ENCODE measurements at regions not wholly inside any gene's neighbourhood (a gene's known extent, or its start where the extent isn't known, plus 50 kb on each side); places are given as distances from the start of the nearest gene placed in this dataset.
"Not testable (repeated sequence)": the region's sequence is repeated elsewhere in the genome, so short reads cannot be mapped to it uniquely, and the experiment has no call there.

- in situ Hi-C loops (cut with HindIII; ENCODE audit: low sequenced_read_pairs): no loop called here
Measured at GRCh38 chr1:68815632-68816031, 318.8 kb upstream of the DEPDC1 start.

GRCh38 chr1:68817505-68818210, 320.8 kb upstream of the DEPDC1 start:
- DNase-seq (ENCODE audit: low spot score); in situ Hi-C loops (cut with HindIII; ENCODE audit: low sequenced_read_pairs): not testable (repeated sequence)

More at GRCh38 chr1:68815632-68816031, 318.8 kb upstream of the DEPDC1 start:
- DNase-seq (ENCODE audit: low spot score): no peak

- in situ Hi-C loops (cut with HindIII; ENCODE audit: low sequenced_read_pairs): no loop called here
- DNase-seq (ENCODE audit: low spot score): no peak
Measured at GRCh38 chr1:68819190-68819829, 322.4 kb upstream of the DEPDC1 start.

- DNase-seq (ENCODE audit: low spot score): no peak
- in situ Hi-C loops (cut with HindIII; ENCODE audit: low sequenced_read_pairs): no loop called here
Measured at GRCh38 chr1:68820151-68820550, 323.3 kb upstream of the DEPDC1 start.

- in situ Hi-C loops (cut with HindIII; ENCODE audit: low sequenced_read_pairs): no loop called here
- no peak for DNase-seq (ENCODE audit: low spot score)
Measured at GRCh38 chr1:68826836-68827235, 330.0 kb upstream of the DEPDC1 start.

GRCh38 chr1:68827261-68827660, 330.4 kb upstream of the DEPDC1 start:
- DNase-seq (ENCODE audit: low spot score): no peak
- in situ Hi-C loops (cut with HindIII; ENCODE audit: low sequenced_read_pairs): no loop called here

- DNase-seq (ENCODE audit: low spot score): no peak
- in situ Hi-C loops (cut with HindIII; ENCODE audit: low sequenced_read_pairs): no loop called here
Measured at GRCh38 chr1:68828013-68828412, 331.1 kb upstream of the DEPDC1 start.

- in situ Hi-C loops (cut with HindIII; ENCODE audit: low sequenced_read_pairs): no loop called here
- no peak for DNase-seq (ENCODE audit: low spot score)
Measured at GRCh38 chr1:68831281-68831680, 334.4 kb upstream of the DEPDC1 start.

- DNase-seq (ENCODE audit: low spot score): no peak
- in situ Hi-C loops (cut with HindIII; ENCODE audit: low sequenced_read_pairs): no loop called here
Measured at GRCh38 chr1:68848017-68848416, 351.1 kb upstream of the DEPDC1 start.

GRCh38 chr1:68868606-68869005, 371.7 kb upstream of the DEPDC1 start:
- in situ Hi-C loops (cut with HindIII; ENCODE audit: low sequenced_read_pairs): no loop called here

GRCh38 chr1:68873144-68873543, 376.3 kb upstream of the DEPDC1 start:
- no peak for DNase-seq (ENCODE audit: low spot score)
- in situ Hi-C loops (cut with HindIII; ENCODE audit: low sequenced_read_pairs): no loop called here

More at GRCh38 chr1:68868606-68869005, 371.7 kb upstream of the DEPDC1 start:
- DNase-seq (ENCODE audit: low spot score): no peak

- in situ Hi-C loops (cut with HindIII; ENCODE audit: low sequenced_read_pairs); DNase-seq (ENCODE audit: low spot score): not testable (repeated sequence)
Measured at GRCh38 chr1:68881330-68882194, 384.7 kb upstream of the DEPDC1 start.

GRCh38 chr1:68889471-68889870, 392.6 kb upstream of the DEPDC1 start:
- DNase-seq (ENCODE audit: low spot score): no peak
- in situ Hi-C loops (cut with HindIII; ENCODE audit: low sequenced_read_pairs): no loop called here

- in situ Hi-C loops (cut with HindIII; ENCODE audit: low sequenced_read_pairs): no loop called here
- DNase-seq (ENCODE audit: low spot score): no peak
Measured at GRCh38 chr1:68890736-68891135, 393.9 kb upstream of the DEPDC1 start.

- no peak for DNase-seq (ENCODE audit: low spot score)
- in situ Hi-C loops (cut with HindIII; ENCODE audit: low sequenced_read_pairs): no loop called here
Measured at GRCh38 chr1:68904477-68904876, 407.6 kb upstream of the DEPDC1 start.

GRCh38 chr1:68906431-68906830, 409.5 kb upstream of the DEPDC1 start:
- no peak for DNase-seq (ENCODE audit: low spot score)

GRCh38 chr1:68907491-68907890, 410.6 kb upstream of the DEPDC1 start:
- in situ Hi-C loops (cut with HindIII; ENCODE audit: low sequenced_read_pairs): no loop called here
- DNase-seq (ENCODE audit: low spot score): no peak

More at GRCh38 chr1:68906431-68906830, 409.5 kb upstream of the DEPDC1 start:
- in situ Hi-C loops (cut with HindIII; ENCODE audit: low sequenced_read_pairs): no loop called here

- in situ Hi-C loops (cut with HindIII; ENCODE audit: low sequenced_read_pairs): no loop called here
- DNase-seq (ENCODE audit: low spot score): no peak
Measured at GRCh38 chr1:68908316-68908715, 411.4 kb upstream of the DEPDC1 start.

- DNase-seq (ENCODE audit: low spot score): no peak
- in situ Hi-C loops (cut with HindIII; ENCODE audit: low sequenced_read_pairs): no loop called here
Measured at GRCh38 chr1:68916221-68916902, 419.5 kb upstream of the DEPDC1 start.
